HL-60 (cell line): ENCODE measurements at regions not wholly inside any gene's neighbourhood (a gene's known extent, or its start where the extent isn't known, plus 50 kb on each side); places are given as distances from the start of the nearest gene placed in this dataset.

Experiments used
- DNase-seq, 2 experiments: peaks; one replicate each; pipeline ENCODE4 v3.0.0-alpha.2; 2010 to 2020; ENCODE audit warnings: low read depth in 1 of 2, low spot score in 1 of 2
- H3K27ac ChIP-seq: fragments of 250-450 bp; sonication (Bioruptor Pico); replicated peaks from 2 replicates; pipeline ENCODE4 v1.5.1; 2020; ENCODE audit warnings: mild to moderate bottlenecking, moderate library complexity
- H3K27me3 ChIP-seq: fragments of 250-450 bp; sonication (Bioruptor Pico); 2 replicates; pipeline ENCODE4 v1.5.1; 2021; ENCODE audit warnings: mild to moderate bottlenecking, moderate library complexity; ENCODE audit not compliant: insufficient read depth, poor library complexity, severe bottlenecking
- H3K4me3 ChIP-seq: replicated peaks from 2 replicates; pipeline ENCODE4 v1.5.1; 2011; ENCODE audit warnings: mild to moderate bottlenecking, control low read depth, low read length; ENCODE audit not compliant: insufficient read depth
- CTCF ChIP-seq: IDR thresholded peaks from one replicate; pipeline ENCODE4 v1.5.1; 2011; ENCODE audit warnings: low read length, control low read depth, inconsistent platforms; ENCODE audit not compliant: insufficient read depth
- GABPA ChIP-seq: IDR thresholded peaks from 2 replicates; pipeline ENCODE4 v1.6.1; 2012; ENCODE audit warnings: low read depth
- POLR2AphosphoS5 ChIP-seq: IDR thresholded peaks from 2 replicates; pipeline ENCODE4 v1.6.1; 2012; ENCODE audit warnings: low read depth
- SPI1 ChIP-seq: IDR thresholded peaks from 2 replicates; pipeline ENCODE4 v1.6.1; 2012; ENCODE audit warnings: low read depth, mild to moderate bottlenecking, borderline replicate concordance
- TF ChIP-seq, protein P1 (sequence below): IDR thresholded peaks from 2 replicates; pipeline ENCODE4 v1.6.1; 2012; ENCODE audit warnings: low read depth; ENCODE audit not compliant: insufficient replicate concordance

GRCh38 chr4:81786766-81787165, 315.1 kb upstream of the RASGEF1B start:
- DNase-seq, result no peak
- TF ChIP-seq CTCF (no peak), GABPA (no peak), POLR2AphosphoS5 (no peak)
- TF ChIP-seq, protein P1, sequence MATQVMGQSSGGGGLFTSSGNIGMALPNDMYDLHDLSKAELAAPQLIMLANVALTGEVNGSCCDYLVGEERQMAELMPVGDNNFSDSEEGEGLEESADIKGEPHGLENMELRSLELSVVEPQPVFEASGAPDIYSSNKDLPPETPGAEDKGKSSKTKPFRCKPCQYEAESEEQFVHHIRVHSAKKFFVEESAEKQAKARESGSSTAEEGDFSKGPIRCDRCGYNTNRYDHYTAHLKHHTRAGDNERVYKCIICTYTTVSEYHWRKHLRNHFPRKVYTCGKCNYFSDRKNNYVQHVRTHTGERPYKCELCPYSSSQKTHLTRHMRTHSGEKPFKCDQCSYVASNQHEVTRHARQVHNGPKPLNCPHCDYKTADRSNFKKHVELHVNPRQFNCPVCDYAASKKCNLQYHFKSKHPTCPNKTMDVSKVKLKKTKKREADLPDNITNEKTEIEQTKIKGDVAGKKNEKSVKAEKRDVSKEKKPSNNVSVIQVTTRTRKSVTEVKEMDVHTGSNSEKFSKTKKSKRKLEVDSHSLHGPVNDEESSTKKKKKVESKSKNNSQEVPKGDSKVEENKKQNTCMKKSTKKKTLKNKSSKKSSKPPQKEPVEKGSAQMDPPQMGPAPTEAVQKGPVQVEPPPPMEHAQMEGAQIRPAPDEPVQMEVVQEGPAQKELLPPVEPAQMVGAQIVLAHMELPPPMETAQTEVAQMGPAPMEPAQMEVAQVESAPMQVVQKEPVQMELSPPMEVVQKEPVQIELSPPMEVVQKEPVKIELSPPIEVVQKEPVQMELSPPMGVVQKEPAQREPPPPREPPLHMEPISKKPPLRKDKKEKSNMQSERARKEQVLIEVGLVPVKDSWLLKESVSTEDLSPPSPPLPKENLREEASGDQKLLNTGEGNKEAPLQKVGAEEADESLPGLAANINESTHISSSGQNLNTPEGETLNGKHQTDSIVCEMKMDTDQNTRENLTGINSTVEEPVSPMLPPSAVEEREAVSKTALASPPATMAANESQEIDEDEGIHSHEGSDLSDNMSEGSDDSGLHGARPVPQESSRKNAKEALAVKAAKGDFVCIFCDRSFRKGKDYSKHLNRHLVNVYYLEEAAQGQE, result no peak
- H3K27ac ChIP-seq, result no peak overlapping the region

DNA sequence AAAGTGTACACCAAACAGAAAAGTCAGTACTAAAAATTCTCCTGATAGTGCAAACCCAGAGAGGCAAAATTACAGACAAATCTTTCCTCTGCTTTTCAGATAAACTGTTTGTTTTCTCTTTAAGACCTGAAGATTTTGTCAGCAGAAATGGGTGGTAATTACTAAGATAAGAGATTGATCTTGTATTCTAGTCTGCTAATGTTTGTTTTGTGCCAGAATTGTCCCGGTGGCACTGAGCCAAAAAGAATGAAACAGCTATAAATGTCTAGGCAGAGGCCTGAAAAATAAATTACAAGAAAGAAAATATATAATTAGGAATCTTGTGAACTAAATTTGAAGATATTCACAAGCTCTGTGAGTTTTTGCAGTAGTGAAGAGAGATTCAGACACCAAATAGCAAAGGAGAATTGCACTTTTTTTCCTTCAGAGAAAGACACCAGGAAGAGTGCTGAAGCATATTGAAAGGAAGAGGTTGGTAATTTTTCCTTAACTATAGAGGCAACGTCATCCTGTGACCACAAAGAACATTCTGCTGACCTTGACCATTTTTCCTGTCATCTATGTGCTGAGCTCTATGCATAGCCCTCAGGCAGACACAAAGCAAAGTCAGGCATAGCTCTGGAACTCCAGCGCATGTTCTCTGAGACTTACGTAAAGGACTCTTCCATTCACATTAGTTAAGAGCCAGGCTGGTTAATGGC, 314.5 kb upstream of the RASGEF1B start:
- H3K27me3 ChIP-seq, result no peaks in the 10 kb centered on the region
- no peak overlapping the region for H3K27ac ChIP-seq
- no peak overlapping the region for H3K4me3 ChIP-seq
- no peak for TF ChIP-seq CTCF
- TF ChIP-seq GABPA, result no peak
- TF ChIP-seq SPI1, result no peak
- no peak for TF ChIP-seq POLR2AphosphoS5
- TF ChIP-seq, protein P1, result no peak
- no peak for DNase-seq

More at GRCh38 chr4:81786766-81787165, 315.1 kb upstream of the RASGEF1B start:
- Histone ChIP-seq H3K27me3 (no peaks in the 10 kb centered on the region), H3K4me3 (no peak overlapping the region)

DNA sequence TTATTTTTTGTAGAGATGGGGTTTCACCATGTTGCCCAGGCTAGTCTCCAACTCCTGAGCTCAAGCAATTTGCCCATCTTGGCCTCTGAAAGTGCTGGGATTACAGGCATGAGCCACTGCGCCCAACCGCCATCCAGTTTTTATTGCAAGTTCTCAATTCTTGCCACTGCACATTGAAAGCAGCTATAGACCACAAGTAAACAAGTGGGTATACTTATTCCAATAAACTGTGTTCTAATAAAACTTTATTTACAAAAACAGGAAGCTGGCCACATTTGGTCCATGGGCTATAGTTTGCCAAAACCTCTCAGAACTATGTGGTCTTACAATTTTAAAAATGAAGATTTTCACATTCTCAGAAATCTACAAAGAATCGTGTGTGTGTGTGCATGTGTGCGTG, 313.6 kb upstream of the RASGEF1B start:
- no peak overlapping the region for H3K4me3 ChIP-seq
- H3K27me3 ChIP-seq, result no peaks in the 10 kb centered on the region
- no peak overlapping the region for H3K27ac ChIP-seq
- TF ChIP-seq, protein P1, result no peak
- TF ChIP-seq POLR2AphosphoS5 (no peak), CTCF (no peak), GABPA (no peak), SPI1 (no peak)
- DNase-seq, result no peak
